K562 (cell line): ENCODE measurements at regions not wholly inside any gene's neighbourhood (a gene's known extent, or its start where the extent isn't known, plus 50 kb on each side); places are given as distances from the start of the nearest gene placed in this dataset.

Experiments
- BCOR ChIP-seq: fragments of 450-650 bp; IDR thresholded peaks from 2 replicates; pipeline ENCODE4 v1.6.1; 2016
- MED1 ChIP-seq: sonication (generic); formaldehyde crosslinking; IDR thresholded peaks from 2 replicates; pipeline ENCODE4 v1.8.1; 2023; ENCODE audit warnings: missing genetic modification reagents, borderline replicate concordance
- PRPF4 ChIP-seq: fragments of 200-400 bp; formaldehyde crosslinking; IDR thresholded peaks from one replicate; pipeline ENCODE4 v1.6.1; 2017; ENCODE audit warnings: low read length, low read depth, mild to moderate bottlenecking; ENCODE audit not compliant: insufficient read depth, poor library complexity, severe bottlenecking
- RBBP5 ChIP-seq: fragments of 200-600 bp; sonication (generic); IDR thresholded peaks from 2 replicates; pipeline ENCODE4 v1.6.1; 2012; ENCODE audit warnings: borderline replicate concordance, mild to moderate bottlenecking, low read length, control low read depth, inconsistent platforms; ENCODE audit not compliant: insufficient read depth, poor library complexity, severe bottlenecking
- STAG1 ChIP-seq: sonication (generic); formaldehyde crosslinking; IDR thresholded peaks from 2 replicates; pipeline ENCODE4 v1.5.0; 2020; ENCODE audit warnings: missing genetic modification reagents, borderline replicate concordance
- TAF15 ChIP-seq: fragments of 200-400 bp; formaldehyde crosslinking; IDR thresholded peaks from 2 replicates; pipeline ENCODE4 v1.6.1; 2017; ENCODE audit warnings: mild to moderate bottlenecking, low read depth, low read length, moderate library complexity
- TF ChIP-seq, protein P1 (sequence below), 3 experiments: IDR thresholded peaks in 2 of 3; conservative IDR thresholded peaks in 1 of 3; 2 replicates each; pipeline ENCODE4 v1.5.1; 2011 to 2012; ENCODE audit warnings: low read length in 3 of 3, mild to moderate bottlenecking in 3 of 3, control low read depth in 2 of 3, improper control_type of control experiment in 1 of 3, inconsistent platforms in 1 of 3, low read depth in 1 of 3, mixed read lengths in 1 of 3, moderate library complexity in 1 of 3; ENCODE audit not compliant: insufficient read depth in 2 of 3

DNA sequence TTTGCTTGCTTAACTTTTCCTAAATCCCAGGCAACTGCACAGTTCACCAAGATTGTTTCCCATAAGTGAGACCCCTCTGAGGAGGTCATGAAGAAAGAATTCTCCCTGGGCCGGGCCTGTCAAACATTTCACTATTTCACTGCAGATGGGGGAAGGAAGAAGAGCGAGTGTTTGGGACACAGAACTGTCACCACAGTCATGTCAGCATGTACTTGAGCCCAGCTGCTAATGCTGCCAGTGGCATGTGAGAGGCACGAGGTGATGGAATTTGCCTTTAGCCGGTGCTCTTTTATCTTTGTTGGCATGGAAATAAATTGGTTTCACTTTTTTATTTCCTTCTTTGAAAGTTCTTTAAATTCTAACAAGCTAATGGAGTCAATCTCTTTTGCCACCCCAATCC is 277.9 kb upstream of the GADL1 start:
- TF ChIP-seq RBBP5 (no peak), TAF15 (no peak), BCOR (no peak), MED1 (no peak), STAG1 (no peak), PRPF4 (no peak)
- TF ChIP-seq, protein P1, sequence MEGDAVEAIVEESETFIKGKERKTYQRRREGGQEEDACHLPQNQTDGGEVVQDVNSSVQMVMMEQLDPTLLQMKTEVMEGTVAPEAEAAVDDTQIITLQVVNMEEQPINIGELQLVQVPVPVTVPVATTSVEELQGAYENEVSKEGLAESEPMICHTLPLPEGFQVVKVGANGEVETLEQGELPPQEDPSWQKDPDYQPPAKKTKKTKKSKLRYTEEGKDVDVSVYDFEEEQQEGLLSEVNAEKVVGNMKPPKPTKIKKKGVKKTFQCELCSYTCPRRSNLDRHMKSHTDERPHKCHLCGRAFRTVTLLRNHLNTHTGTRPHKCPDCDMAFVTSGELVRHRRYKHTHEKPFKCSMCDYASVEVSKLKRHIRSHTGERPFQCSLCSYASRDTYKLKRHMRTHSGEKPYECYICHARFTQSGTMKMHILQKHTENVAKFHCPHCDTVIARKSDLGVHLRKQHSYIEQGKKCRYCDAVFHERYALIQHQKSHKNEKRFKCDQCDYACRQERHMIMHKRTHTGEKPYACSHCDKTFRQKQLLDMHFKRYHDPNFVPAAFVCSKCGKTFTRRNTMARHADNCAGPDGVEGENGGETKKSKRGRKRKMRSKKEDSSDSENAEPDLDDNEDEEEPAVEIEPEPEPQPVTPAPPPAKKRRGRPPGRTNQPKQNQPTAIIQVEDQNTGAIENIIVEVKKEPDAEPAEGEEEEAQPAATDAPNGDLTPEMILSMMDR (IDR thresholded peaks at IDR 0.05 in 2 of 3, conservative IDR thresholded peaks at IDR 0.05 in 1 of 3; ENCODE audit: insufficient read depth in 2 of 3, low read depth in 1 of 3, low read length in 3 of 3): no peak
